Adrenal gland (tissue), 9 donors: ENCODE measurements at regions not wholly inside any gene's neighbourhood (a gene's known extent, or its start where the extent isn't known, plus 50 kb on each side); places are given as distances from the start of the nearest gene placed in this dataset.

ENCODE experiments used
- DNase-seq, 7 donors: peaks; one replicate each; pipeline ENCODE4 v3.0.0-alpha.2; 2019 to 2020
- H3K27ac ChIP-seq, 5 donors: fragments of 200-600 bp; sonication (generic) in 4 of 5; 1 replicate in 3 of 5; 2 replicates in 2 of 5; pipeline versions ENCODE4 v1.5.1 to v1.8.0; 2016 to 2020; ENCODE audit warnings: mild to moderate bottlenecking in 1 of 5
- H3K27me3 ChIP-seq: fragments of 200-600 bp; 2 replicates; pipeline ENCODE4 v1.8.0; 2021
- H3K36me3 ChIP-seq, 2 donors: fragments of 200-600 bp; replicated peaks in 1 of 2; 1 replicate in 1 of 2; 2 replicates in 1 of 2; pipeline versions ENCODE4 v1.5.1 to v1.8.0; 2018 to 2022
- H3K4me1 ChIP-seq, 2 donors: fragments of 200-600 bp; replicated peaks in 1 of 2; 1 replicate in 1 of 2; 2 replicates in 1 of 2; pipeline versions ENCODE4 v1.5.1 to v1.8.0; 2018 to 2021
- H3K4me3 ChIP-seq, 4 donors: fragments of 200-600 bp; sonication (generic) in 3 of 4; one replicate each; pipeline ENCODE4 v1.5.1; 2016 to 2018
- H3K9me3 ChIP-seq, 3 donors: fragments of 200-600 bp; sonication (generic) in 1 of 3; replicated peaks in 1 of 3; 1 replicate in 2 of 3; 2 replicates in 1 of 3; pipeline versions ENCODE4 v1.5.1 to v1.8.0; 2016 to 2021
- POLR2A ChIP-seq, 2 donors: fragments of 450-650 bp; IDR thresholded peaks; one replicate each; pipeline ENCODE4 v1.6.1; 2017; ENCODE audit warnings: antibody characterized with exemption in 2 of 2, mild to moderate bottlenecking in 2 of 2, moderate library complexity in 1 of 2
- WGBS, 4 donors: extraction: QIAGEN DNeasy Blood & Tissue Kit in 2 of 4; methylation state at CpG; one replicate each; pipeline versions ENCODE4 v1.1.5 to v1.1.7; 2013 to 2017; 5-methylcytosine and 5-hydroxymethylcytosine counted together
- intact Hi-C, 2 donors: fragments of 100-400 bp; cut with DNase I; formaldehyde crosslinking; loops; one replicate each; pipeline versions ENCODE4 v1.14.1 to v1.15.0; 2022 to 2023
- TF ChIP-seq, protein P1 (sequence below), 6 experiments: fragments of 450-650 bp in 4 of 6; fragments of 200-600 bp in 2 of 6; sonication (generic) in 1 of 6; IDR thresholded peaks; 1 replicate in 5 of 6; 2 replicates in 1 of 6; pipeline versions ENCODE4 v1.5.1 to v1.8.0; 2016 to 2021; ENCODE audit warnings: antibody characterized with exemption in 6 of 6, mild to moderate bottlenecking in 2 of 6, moderate library complexity in 1 of 6
- donor health status: healthy with polysubstance abuse.
- donor health status: Bipolar disorder and iron deficiency.
- donor health status: DM: yes; HTN: yes; CAD: no.
- donor health status: DM: no; HTN: no; CAD: no.
- donor health status: DM: no; HTN: no; CAD: no.

DNA sequence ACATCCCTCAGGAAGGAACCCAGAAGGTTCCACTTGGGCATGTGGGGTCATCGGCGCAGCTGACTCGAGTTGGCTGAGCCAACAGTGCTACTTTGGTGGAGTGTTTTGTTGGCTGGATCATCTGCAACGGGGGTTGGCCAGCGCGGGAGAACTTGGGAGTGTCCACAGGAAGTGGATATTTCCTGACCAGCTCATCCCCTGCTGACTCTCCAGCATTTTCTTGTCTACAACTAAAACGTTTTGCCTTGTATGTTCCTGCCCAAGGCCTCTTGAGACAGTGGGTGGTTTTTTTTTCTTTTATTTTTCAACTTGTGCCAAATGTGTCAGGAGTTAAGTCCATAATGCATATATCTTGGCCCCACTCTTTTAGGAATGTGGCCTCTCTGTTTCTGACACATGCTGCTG lies 208.6 kb downstream of the ZNF365 start:
- intact Hi-C loops: no loop called here
- Histone ChIP-seq H3K27ac (peak overlapping the region in 3 of 5 donors; percentile 51 to 69 (median 67)), H3K9me3 (no peaks in the 10 kb centered on the region), H3K27me3 (no peaks in the 10 kb centered on the region), H3K36me3 (no peaks in the 10 kb centered on the region), H3K4me3 (no peak overlapping the region), H3K4me1 (peaks cover 0 to 14% of the 10 kb centered on the region in 2 donors)
- WGBS, 4 donors: 35 to 52% (median 48%) methylated on average over 7 of the region's 7 CpGs
- TF ChIP-seq, protein P1, sequence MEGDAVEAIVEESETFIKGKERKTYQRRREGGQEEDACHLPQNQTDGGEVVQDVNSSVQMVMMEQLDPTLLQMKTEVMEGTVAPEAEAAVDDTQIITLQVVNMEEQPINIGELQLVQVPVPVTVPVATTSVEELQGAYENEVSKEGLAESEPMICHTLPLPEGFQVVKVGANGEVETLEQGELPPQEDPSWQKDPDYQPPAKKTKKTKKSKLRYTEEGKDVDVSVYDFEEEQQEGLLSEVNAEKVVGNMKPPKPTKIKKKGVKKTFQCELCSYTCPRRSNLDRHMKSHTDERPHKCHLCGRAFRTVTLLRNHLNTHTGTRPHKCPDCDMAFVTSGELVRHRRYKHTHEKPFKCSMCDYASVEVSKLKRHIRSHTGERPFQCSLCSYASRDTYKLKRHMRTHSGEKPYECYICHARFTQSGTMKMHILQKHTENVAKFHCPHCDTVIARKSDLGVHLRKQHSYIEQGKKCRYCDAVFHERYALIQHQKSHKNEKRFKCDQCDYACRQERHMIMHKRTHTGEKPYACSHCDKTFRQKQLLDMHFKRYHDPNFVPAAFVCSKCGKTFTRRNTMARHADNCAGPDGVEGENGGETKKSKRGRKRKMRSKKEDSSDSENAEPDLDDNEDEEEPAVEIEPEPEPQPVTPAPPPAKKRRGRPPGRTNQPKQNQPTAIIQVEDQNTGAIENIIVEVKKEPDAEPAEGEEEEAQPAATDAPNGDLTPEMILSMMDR (IDR thresholded peaks at IDR 0.05): no peak
- TF ChIP-seq POLR2A (IDR thresholded peaks at IDR 0.05): no peak
- DNase-seq: peak; percentile 28 to 76 (median 61)

DNA sequence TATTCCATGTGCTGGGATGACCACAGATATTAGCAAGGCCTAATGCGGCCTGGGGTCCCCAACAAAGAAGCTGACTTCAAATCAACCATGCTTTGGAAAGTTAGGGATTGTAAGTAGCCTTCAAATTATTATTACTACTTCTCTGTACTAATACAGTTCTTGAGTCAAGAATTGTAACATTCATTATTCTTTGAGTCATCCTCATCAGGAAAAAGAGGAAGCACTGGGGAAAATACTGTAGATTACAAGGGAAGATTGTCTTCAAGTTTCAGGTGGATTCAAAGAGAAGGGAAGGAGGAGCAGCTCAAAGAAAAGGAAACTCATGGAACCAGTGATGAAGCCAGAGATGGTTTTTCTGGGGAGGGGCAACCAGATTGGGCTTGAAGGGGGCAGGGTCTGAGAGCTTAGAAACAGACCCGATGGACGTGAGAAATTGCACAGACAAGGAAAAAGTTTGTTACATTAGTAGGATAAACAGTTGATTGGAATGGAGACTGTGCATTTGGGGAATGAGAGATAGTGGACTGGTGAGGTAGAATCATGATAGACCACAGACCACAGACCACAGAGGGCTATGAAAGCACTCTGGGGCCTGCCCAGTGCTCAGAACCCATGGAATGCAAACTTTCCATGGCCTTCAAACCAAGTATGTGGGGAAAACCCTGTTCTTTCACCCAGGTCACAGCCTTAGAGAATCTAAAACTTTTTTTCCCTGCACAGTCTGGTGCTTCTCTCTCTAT lies 209.9 kb downstream of the ZNF365 start:
- no peaks in the 10 kb centered on the region for H3K36me3 ChIP-seq
- intact Hi-C loops: no loop called here
- H3K4me1 ChIP-seq: peaks cover 0 to 14% of the 10 kb centered on the region in 2 donors
- no peak overlapping the region for H3K4me3 ChIP-seq
- peak overlapping the region in 1 of 5 donors; percentile 64 for H3K27ac ChIP-seq
- 72 to 88% (median 80%) methylated on average over 3 of the region's 3 CpGs for WGBS, 4 donors
- TF ChIP-seq POLR2A (IDR thresholded peaks at IDR 0.05): no peak
- TF ChIP-seq, protein P1 (IDR thresholded peaks at IDR 0.05): no peak
- H3K27me3 ChIP-seq: no peaks in the 10 kb centered on the region
- H3K9me3 ChIP-seq: no peaks in the 10 kb centered on the region
- no peak for DNase-seq

DNA sequence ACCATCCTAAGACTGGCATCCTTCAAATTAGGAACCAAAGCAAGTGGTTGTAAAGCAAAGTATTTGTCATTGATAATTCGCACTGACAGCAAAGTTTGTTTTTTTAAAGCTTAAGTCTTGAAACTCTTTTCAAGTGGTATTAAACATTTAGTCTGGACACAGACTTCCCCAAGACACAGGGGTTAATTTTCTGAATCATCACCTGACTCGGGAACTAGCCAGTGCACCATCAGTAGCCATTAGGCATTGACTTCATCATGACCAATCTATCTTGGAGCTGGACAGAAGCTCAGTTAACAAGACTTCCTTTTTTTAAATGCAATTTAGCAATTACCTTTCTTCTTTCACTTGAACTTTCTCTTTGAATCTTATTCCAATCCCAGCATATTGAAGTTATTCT lies 210.6 kb downstream of the ZNF365 start:
- Histone ChIP-seq H3K27ac (peak overlapping the region in 1 of 5 donors; percentile 36), H3K27me3 (no peaks in the 10 kb centered on the region), H3K36me3 (no peaks in the 10 kb centered on the region), H3K4me1 (peaks cover 0 to 14% of the 10 kb centered on the region in 2 donors), H3K9me3 (no peaks in the 10 kb centered on the region), H3K4me3 (no peak overlapping the region)
- no peak for TF ChIP-seq POLR2A (IDR thresholded peaks at IDR 0.05)
- TF ChIP-seq, protein P1 (IDR thresholded peaks at IDR 0.05): no peak
- no peak for DNase-seq
- intact Hi-C loops: no loop called here
- WGBS, 4 donors: 51 to 73% (median 69%) methylated on average over 2 of the region's 2 CpGs

DNA sequence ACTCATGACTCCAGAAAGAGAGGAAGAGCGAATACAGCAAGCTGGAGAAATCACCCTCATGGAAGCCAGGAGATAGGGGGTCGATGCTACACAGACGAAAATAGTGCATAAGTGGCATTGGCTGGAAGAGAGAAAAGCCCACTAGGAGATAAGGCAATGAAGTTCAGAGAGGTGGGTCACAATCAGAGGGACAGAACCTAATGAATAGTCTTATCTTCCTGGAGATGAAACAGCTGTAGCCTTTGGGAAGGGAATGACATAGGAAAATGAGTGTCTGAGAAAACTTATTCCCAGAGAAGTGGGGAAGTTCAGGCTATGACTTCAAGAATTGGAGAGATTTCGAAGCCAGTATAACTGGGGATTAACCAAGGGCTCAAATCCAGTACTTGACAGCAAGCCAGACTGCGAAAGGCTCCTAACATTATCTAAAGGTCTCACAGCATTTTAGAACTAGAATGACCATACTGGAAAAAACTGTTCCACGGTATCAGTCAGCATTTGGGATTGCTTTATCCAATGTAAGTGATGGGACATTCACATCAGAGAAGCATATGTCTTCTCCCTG lies 211.1 kb downstream of the ZNF365 start:
- WGBS, 4 donors: 63 to 71% (median 64%) methylated on average over 6 of the region's 6 CpGs
- Histone ChIP-seq H3K9me3 (no peaks in the 10 kb centered on the region), H3K4me1 (peaks cover 0 to 14% of the 10 kb centered on the region in 2 donors), H3K27me3 (no peaks in the 10 kb centered on the region), H3K36me3 (no peaks in the 10 kb centered on the region), H3K27ac (peak overlapping the region in 1 of 5 donors; percentile 36), H3K4me3 (no peak overlapping the region)
- DNase-seq: no peak
- TF ChIP-seq, protein P1 (IDR thresholded peaks at IDR 0.05): no peak
- intact Hi-C loops: no loop called here
